K562 (cell line): ENCODE measurements at regions not wholly inside any gene's neighbourhood (a gene's known extent, or its start where the extent isn't known, plus 50 kb on each side); places are given as distances from the start of the nearest gene placed in this dataset.

Experiments used
- CHD4 ChIP-seq: fragments of 200-600 bp; sonication (generic); IDR thresholded peaks from 3 replicates; pipeline ENCODE4 v1.6.1; 2012; ENCODE audit warnings: low read depth, mild to moderate bottlenecking, mixed read lengths, low read length, inconsistent platforms; ENCODE audit not compliant: insufficient read depth, insufficient replicate concordance, poor library complexity, severe bottlenecking
- CTCF ChIP-seq, 3 experiments: IDR thresholded peaks in 2 of 3; conservative IDR thresholded peaks in 1 of 3; 2 replicates each; pipeline ENCODE4 v1.5.1; 2011 to 2012; ENCODE audit warnings: low read length in 3 of 3, mild to moderate bottlenecking in 3 of 3, control low read depth in 2 of 3, improper control_type of control experiment in 1 of 3, inconsistent platforms in 1 of 3, low read depth in 1 of 3, mixed read lengths in 1 of 3, moderate library complexity in 1 of 3; ENCODE audit not compliant: insufficient read depth in 2 of 3
- ETS2 ChIP-seq: IDR thresholded peaks from 2 replicates; pipeline ENCODE4 v1.6.1; 2016; ENCODE audit warnings: borderline replicate concordance, missing genetic modification characterization, mild to moderate bottlenecking, moderate library complexity, missing compliant biosample characterization; ENCODE audit not compliant: poor library complexity, severe bottlenecking
- JUNB ChIP-seq: fragments of 450-650 bp; formaldehyde crosslinking; conservative IDR thresholded peaks from 2 replicates; pipeline ENCODE4 v1.4.0; 2020; ENCODE audit warnings: mild to moderate bottlenecking
- MAZ ChIP-seq, 2 experiments: fragments of 450-650 bp in 1 of 2; sonication (generic) in 1 of 2; formaldehyde crosslinking; IDR thresholded peaks in 1 of 2; conservative IDR thresholded peaks in 1 of 2; 2 replicates each; pipeline versions ENCODE4 v1.4.0 to v1.5.0; 2020; ENCODE audit warnings: mild to moderate bottlenecking in 1 of 2, missing genetic modification reagents in 1 of 2
- NR2C2 ChIP-seq, 2 experiments: fragments of 200-800 bp in 1 of 2; sonication (Bioruptor generic) in 1 of 2; sonication (generic) in 1 of 2; formaldehyde crosslinking in 1 of 2; IDR thresholded peaks; 2 replicates each; pipeline versions ENCODE4 v1.6.1 to v1.8.0; 2016 to 2022; ENCODE audit warnings: mild to moderate bottlenecking in 1 of 2, missing compliant biosample characterization in 1 of 2, missing genetic modification characterization in 1 of 2, missing genetic modification reagents in 1 of 2
- RFX5 ChIP-seq: IDR thresholded peaks from 2 replicates; pipeline ENCODE4 v1.6.1; 2011; ENCODE audit warnings: low read depth, mild to moderate bottlenecking, improper control_type of control experiment, low read length
- ZNF24 ChIP-seq: fragments of 450-650 bp; IDR thresholded peaks from 2 replicates; pipeline ENCODE4 v1.6.1; 2016

DNA sequence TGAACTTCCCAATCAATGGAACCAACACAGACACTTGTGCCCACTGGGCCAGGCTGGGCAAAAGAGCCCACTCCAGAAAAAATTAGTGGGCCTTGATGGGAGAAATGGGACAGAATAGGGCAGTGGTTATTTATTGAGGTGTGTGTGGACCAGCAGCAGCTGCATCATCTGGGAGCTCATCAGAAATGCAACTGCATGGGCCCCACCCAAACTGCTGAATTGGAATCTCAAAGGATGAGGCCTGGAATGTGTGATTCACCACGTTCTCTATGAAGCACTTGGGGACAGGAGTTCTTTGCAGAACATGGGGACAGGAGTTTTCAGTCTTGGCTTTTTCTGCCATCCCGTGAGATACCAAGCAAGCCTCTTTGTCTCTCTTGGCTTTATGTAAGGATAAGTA is 255.6 kb upstream of the PLET1 start:
- TF ChIP-seq NR2C2 (CRISPR knock-in tag; IDR thresholded peaks at IDR 0.05) (no peak), NR2C2 (tag; IDR thresholded peaks at IDR 0.05) (no peak), JUNB (no peak), MAZ (CRISPR knock-in tag; conservative IDR thresholded peaks at IDR 0.05 in 1 of 2, IDR thresholded peaks at IDR 0.05 in 1 of 2) (no peak), CTCF (IDR thresholded peaks at IDR 0.05 in 2 of 3, conservative IDR thresholded peaks at IDR 0.05 in 1 of 3; ENCODE audit: insufficient read depth in 2 of 3, low read depth in 1 of 3, low read length in 3 of 3) (no peak), ZNF24 (no peak), ETS2 (tag) (no peak), RFX5 (no peak), CHD4 (no peak)
